HG02970 (cell line): ENCODE measurements at regions not wholly inside any gene's neighbourhood (a gene's known extent, or its start where the extent isn't known, plus 50 kb on each side); places are given as distances from the start of the nearest gene placed in this dataset.
A peak's percentile ranks its signal among the peaks of the same experiment; 100 is the strongest.

Experiments used
- ATAC-seq: cut with Tn5 transposase; IDR thresholded peaks from one replicate; pipeline ENCODE4 v1.9.1; 2021; ENCODE audit warnings: mild to moderate bottlenecking, moderate library complexity, moderate number of reproducible peaks; ENCODE audit not compliant: unreplicated experiment, low FRiP score

DNA sequence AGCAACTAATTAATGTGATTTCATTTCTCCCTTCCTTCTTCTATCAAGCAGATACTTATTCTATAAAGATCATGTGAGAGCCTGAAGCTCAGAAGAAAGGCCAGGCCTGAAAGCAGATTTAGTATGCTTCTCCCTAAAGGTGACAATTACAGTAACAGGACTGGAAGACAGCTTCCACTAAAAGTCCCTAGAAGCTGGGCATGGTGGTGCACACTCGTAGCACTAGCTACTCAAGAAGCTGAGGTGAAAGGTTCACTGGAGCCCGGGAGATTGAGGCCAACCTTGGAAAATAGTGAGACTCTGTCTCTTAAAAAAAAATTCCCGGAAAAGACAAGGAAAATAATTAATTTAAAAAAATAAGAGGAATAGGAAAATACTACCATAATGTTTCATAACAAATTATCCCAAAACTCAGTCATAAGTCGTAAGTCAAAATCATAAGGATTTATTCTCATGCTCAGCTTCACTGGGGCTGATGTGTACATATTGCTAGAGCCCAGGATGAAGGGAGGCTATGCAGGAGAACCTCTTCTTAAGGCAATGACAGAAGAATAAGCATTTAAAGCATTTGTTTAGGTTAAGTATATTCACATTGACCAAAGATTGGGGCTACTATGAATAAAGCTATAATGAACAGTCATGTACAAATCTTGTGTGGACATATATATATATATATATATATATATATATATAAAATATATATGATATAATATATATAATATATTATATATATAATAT is 210.8 kb upstream of the SMARCA2 start:
- no peak for ATAC-seq

DNA sequence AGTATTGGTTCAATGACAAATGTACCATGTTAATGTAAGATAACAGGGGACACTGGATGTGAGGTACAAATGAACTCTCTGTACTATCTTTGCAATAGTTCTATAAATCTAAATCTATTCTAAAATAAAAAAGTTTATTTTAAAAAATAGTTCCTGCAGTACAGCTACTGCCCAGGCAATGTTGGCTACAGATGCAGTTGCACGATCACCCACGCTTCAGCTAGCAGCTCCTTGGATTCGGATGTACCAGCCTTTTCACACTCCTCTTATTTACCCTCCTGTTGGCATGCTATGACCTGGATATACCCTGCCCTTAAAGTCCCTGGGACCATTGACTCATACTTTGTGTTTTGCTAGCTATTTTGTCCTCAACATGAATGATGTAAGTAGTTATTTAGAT is 185.4 kb upstream of the SMARCA2 start:
- no peak for ATAC-seq

DNA sequence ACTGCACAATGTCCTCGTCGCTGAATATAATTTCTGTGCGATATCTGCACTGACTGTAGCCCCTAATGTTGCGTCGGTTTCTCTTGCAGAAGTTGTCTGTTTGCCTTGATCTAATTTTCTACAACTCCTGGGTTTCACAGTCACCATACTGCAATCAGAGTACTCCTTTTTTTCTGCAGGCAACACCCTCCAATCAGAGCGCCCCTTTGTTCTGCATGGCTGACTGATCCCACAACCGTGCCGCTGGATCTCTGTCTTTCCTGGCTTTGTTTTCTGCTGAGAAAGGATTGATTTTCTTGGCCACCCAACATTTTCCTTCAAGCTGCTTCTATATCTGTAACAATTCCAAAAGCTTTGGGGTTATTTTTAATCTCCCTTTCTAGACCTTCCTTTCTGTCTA is 182.2 kb upstream of the SMARCA2 start:
- no peak for ATAC-seq

- ATAC-seq = no peak
Measured at GRCh38 chr9:1837453-1838084, 177.6 kb upstream of the SMARCA2 start.

GRCh38 chr9:1839909-1840308 is 175.2 kb upstream of the SMARCA2 start:
- ATAC-seq = no peak

GRCh38 chr9:1845425-1845824 is 169.7 kb upstream of the SMARCA2 start:
- no peak for ATAC-seq

GRCh38 chr9:1855726-1856125 is 159.4 kb upstream of the SMARCA2 start:
- ATAC-seq = no peak

DNA sequence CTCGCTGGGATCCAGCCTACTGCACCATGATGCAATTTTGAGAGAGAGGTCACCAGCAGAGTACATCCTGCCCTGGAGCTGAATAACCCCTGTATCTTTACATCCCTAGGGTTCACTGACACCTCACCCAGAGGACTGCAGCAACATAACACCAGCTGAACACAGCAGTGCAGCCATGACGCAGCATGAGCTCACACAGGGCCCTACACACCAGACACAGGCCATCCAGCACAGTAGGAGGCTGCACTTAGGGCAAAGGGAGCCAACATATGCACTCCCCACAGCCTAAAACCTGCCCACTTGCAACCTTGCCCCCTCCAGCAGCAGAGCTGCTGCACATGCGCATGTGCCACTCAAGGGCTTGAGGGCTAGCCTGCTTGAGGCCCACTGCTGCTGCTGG is 157.3 kb upstream of the SMARCA2 start:
- no peak for ATAC-seq

DNA sequence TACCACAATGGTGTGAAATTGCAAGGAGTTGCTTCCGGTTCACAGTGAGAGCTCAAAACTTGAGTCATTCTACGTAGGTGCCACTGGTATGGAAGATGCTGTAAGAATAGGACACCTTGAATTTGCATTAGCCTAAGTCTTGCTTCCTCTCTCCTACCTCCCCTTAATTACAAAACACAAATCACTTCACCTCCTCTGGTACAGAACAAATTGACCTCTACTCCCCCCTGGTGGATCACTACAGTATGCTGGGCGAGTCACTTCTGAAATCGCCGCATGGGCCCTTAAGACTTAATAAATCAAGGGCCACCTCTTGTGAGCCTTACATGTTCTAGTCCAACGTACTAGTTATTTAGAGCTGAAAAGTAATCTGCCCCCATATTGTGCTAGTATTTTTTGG is 145.3 kb upstream of the SMARCA2 start:
- peak; percentile 52 for ATAC-seq

DNA sequence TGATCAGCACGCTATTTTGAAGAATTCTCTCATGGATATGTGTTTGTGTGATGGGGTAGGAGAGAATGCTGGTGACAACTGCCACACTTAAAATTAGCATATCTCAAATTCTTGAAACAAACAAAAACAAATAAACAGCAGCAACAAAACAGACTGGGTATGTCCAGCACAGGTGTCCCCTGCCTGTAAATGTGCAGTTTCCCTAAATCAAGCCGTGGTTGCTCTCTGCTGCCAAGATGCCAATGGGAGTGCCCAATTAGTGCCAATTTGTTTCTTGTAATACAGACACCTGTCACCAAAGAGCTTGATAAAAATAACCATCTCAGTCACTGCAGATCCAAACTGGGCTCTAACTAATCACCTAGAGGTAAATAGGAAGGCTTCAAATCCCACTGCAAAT is 144.2 kb upstream of the SMARCA2 start:
- ATAC-seq = no peak

DNA sequence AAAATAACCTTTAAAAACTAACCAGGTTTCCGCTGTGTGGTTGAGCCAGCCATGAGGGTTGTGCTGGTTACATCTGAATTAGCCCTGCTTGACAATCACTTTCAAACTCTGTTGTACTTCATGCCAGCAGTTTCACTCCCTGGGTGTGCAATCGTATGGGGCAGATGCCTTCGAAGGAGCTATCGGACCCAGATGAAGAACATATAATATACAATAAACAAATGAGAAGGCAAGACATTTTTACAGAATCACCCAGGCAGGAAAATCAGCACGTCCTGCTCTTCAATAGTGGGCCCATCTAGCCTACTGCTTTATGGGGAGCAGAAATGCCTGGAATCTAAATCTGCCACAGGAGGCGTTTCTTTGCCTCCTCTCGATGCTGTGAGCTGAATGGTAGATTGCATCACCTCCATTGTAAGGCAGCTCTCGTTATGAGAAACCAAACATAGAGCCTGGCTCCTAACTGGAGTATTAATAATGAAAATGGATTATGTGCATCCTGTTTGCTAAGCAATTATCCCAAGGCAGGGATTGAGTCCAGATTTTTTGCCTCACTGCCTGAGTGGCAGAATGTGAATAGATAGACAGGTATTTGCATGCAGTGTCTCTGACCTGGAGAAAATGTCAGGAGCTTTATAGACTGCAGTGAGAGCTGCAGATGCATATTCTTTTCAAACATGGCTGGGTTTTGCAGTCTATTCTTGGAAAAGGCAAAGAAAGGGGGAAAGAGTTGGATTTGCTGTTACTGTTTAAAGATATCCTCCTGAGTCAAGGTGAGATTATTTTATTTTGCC is 143.3 kb upstream of the SMARCA2 start:
- ATAC-seq = no peak

DNA sequence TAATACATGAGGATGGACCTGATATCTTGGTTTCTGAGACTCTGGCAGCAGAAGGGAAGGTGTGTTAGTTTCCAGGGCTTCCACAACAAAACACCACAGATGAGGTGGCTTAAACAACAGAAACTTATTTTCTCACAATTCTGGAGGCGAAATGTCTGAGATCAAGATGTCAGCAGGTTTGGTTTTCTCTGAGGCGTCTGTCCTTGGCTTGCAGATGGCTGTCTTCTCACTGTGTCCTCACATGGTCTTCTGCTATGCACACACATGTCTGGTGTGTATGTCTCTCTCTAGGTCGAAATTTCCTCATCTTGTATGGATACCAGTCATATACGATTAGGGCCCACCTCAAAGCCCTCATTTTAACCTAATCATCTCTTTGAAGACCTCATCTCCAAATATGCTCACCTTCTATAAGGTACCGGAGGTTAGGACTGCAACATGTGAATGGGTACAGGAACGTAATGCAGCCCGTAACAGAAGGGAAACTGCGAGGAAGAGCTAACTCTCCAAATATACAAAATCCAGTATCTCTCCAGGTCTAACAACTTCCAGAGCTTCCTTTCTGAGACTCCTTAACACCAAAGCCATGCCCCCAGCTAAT is 139.8 kb upstream of the SMARCA2 start:
- ATAC-seq = no peak

DNA sequence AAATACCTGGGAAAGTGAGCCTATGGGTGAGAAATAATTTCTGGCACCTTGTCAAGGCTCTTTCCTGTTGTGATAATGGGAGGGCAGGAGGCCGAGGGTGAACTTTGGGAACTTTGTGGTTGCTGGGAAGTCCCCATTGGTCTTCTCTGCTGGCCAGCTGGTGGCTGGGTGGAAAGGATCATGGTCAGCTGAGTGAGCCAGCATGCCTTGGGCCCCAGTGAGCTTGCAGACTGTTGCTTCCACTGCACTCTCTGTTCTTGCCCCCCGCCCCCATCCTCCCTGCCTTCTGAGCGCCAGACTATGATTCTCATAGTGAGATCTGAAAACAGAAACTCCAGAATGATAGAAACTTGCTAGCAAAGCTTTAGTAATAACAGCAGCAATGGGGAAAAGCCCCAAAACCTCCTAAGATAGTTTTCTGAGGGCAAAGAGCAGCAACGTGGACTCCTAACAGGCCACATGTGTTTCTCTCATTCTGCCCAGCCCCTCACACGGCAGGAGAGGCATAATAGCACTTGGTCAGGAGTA is 139.2 kb upstream of the SMARCA2 start:
- ATAC-seq = peak; percentile 68

GRCh38 chr9:1876891-1877496 is 138.2 kb upstream of the SMARCA2 start:
- no peak for ATAC-seq

DNA sequence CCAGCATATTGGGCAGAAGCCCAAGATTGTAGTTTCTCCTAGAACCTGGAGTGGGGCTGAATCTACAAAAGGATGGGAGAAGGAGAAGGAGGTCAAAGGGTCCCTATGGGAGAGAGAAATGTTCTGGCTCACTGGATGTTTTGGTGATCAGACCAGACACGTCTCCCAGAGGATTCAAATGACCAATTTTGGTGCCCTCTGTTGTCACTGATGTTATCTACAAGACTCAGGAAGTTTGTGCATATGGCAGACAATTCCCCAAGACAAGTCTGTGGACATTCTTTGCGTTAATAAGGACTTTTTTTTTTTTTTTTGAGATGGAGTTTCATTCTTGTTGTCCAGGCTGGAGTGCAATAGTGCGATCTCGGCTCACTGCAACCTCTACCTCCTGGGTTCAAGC is 137.2 kb upstream of the SMARCA2 start:
- no peak for ATAC-seq

DNA sequence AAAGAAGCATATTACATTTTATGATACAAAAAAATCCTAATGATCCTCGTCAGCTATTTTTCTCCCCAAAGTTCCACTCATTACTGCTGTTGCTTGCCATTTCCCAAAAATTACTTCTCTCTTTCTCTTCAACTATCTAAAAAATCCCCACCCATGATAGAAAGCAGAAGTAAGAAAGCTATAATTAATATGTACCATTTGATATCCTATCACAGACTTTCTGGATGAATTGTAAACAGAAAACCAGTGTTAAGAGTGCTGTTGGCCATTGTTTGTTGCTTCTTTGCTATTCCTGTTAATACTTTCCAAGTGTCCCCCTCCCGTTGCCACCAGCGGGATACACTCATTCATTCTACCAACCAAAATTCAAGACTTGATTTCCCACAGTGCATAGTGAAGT is 136.3 kb upstream of the SMARCA2 start:
- ATAC-seq = no peak

DNA sequence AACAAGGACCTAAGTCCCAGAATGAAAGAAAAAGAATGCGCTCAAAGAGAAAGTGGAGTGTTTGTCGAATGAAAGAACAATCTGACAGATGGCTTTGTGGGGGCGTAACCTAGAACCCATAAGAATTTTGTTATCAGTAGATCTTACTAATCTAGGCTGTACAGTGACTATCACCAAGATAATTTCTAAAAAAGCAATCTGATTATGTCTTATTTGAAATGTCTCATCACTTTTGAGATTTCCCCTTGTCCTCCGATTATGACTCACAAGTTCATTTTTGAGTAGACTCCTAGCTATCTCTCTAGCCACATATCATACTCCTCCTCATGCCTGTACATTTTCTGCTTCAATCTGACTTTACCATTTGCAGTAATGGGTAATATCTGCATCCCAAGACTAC is 135.6 kb upstream of the SMARCA2 start:
- peak; percentile 35 for ATAC-seq

DNA sequence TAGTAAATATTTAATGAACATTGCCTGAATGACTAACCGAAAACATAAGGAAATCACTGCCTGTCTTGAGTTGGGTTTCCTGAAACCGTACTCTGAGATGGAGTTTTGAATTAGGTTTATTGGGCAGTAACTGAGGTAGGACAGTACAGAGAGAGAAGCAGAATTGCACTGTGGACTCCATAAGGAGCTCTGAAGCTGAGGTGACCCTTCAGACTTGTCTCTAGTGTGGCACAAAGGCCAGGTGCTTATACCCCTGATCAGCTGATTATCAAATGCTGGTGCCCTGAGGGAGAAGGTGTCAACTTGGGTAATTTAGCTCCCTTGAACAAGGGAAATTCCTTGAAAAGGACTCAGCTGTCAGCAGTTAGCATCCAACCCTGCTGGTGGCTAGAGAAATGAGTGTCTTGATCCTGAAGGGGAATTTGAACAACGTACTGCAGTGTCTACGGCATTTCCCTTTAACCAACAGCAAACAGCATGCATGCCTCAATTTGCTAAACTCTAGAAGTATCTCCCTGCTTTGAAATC is 135.0 kb upstream of the SMARCA2 start:
- no peak for ATAC-seq

DNA sequence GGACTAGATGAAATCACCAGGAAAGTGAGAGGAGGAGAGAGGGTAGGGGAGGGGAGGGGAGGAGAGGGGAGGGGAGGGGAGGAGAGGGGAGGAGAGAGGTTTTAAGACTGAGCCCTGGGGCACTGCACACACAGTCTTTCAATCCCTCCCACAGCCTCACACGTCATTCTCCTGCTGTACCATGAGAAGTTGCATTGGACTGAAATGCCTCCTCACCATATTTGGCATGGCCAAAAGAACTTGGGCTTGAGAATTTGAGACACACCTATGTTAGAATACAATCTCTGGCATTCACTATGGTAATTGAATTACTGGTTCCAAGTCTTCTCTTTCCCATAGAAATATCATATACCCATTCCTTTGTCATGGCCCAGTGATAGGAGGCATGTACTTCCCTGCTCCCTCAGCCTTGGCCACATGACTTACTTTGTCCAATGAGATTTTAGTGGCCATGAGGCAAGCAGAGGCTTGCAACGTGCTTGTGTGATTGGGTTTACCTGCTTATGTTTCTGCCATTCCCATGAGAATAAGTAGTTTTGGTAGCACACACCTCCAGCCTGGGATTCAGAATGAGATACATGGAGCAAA is 133.3 kb upstream of the SMARCA2 start:
- no peak for ATAC-seq
